ENCODE measurements at regions not wholly inside any gene's neighbourhood (a gene's known extent, or its start where the extent isn't known, plus 50 kb on each side); places are given as distances from the start of the nearest gene placed in this dataset.

GRCh38 chr4:75180790-75181776 lies 248.2 kb downstream of the PARM1 start:
- no peak for TF ChIP-seq CTCF (IDR thresholded peaks at IDR 0.05)
- TF ChIP-seq POLR2A (IDR thresholded peaks at IDR 0.05), result no peak
- no peak for TF ChIP-seq POLR2AphosphoS5 (IDR thresholded peaks at IDR 0.05)
- no peak for TF ChIP-seq EP300 (IDR thresholded peaks at IDR 0.05)

Data from stomach (tissue), 4 donors.